ENCODE measurements at regions not wholly inside any gene's neighbourhood (a gene's known extent, or its start where the extent isn't known, plus 50 kb on each side); places are given as distances from the start of the nearest gene placed in this dataset.

DNA sequence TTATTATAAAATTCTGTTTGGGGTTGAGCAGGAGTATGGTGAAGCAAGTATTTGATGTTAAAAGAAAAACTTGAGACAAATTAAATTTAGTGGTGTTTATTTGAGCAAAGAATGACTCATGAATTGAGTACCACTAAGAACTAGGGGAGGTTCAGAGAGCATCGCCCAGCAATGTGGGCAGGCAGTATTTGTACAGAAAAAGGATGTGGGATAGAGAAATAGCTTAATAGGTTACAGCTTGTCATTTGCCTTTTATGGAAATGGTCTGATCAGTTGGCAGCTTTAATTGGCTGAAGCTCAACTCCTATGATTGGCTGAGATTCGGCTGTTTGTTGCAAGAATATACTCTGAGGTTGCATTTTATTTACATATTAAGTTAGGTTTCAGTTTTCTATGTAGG, 68.2 kb downstream of the LRATD1 start:
- TF ChIP-seq, protein P1, sequence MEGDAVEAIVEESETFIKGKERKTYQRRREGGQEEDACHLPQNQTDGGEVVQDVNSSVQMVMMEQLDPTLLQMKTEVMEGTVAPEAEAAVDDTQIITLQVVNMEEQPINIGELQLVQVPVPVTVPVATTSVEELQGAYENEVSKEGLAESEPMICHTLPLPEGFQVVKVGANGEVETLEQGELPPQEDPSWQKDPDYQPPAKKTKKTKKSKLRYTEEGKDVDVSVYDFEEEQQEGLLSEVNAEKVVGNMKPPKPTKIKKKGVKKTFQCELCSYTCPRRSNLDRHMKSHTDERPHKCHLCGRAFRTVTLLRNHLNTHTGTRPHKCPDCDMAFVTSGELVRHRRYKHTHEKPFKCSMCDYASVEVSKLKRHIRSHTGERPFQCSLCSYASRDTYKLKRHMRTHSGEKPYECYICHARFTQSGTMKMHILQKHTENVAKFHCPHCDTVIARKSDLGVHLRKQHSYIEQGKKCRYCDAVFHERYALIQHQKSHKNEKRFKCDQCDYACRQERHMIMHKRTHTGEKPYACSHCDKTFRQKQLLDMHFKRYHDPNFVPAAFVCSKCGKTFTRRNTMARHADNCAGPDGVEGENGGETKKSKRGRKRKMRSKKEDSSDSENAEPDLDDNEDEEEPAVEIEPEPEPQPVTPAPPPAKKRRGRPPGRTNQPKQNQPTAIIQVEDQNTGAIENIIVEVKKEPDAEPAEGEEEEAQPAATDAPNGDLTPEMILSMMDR (IDR thresholded peaks at IDR 0.05) = no peak
- no peak for TF ChIP-seq POLR2A (IDR thresholded peaks at IDR 0.05)
- no peak for TF ChIP-seq POLR2AphosphoS5 (IDR thresholded peaks at IDR 0.05)
- no peak for TF ChIP-seq EP300 (IDR thresholded peaks at IDR 0.05)
